Caki2 (cell line): ENCODE measurements at regions not wholly inside any gene's neighbourhood (a gene's known extent, or its start where the extent isn't known, plus 50 kb on each side); places are given as distances from the start of the nearest gene placed in this dataset.
"Not testable (repeated sequence)": the region's sequence is repeated elsewhere in the genome, so short reads cannot be mapped to it uniquely, and the experiment has no call there.

ENCODE experiments used
- DNase-seq: peaks from one replicate; pipeline ENCODE4 v3.0.0-alpha.2; 2015; ENCODE audit warnings: low read depth
- in situ Hi-C: cut with HindIII; loops from 2 replicates; pipeline ENCODE4 v1.10.0; 2016; ENCODE audit warnings: low sequenced_read_pairs, low pct_unique_long_range_greater_than_20kb, mixed read lengths

DNA sequence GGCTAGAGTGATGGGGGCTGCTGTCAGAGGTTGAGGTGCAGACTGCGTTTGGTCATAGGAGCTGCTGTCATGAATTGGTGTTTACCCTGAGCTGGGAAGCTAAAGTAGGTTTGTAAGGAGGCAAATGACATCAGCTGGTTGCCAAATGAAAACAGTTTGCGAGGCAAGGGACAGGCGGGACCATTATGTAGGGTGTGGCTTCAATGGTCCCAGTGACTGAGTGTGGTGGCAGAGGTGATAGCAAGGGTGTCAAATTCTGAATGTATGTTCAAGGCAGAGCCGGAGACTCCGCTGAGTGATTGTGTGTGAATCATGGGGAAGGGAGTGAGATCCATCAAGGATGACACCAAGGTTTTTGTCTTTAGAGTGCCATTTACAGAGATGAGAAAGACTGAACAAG is 359.5 kb downstream of the VRK1 start:
- no peak for DNase-seq
- in situ Hi-C loops = no loop called here

DNA sequence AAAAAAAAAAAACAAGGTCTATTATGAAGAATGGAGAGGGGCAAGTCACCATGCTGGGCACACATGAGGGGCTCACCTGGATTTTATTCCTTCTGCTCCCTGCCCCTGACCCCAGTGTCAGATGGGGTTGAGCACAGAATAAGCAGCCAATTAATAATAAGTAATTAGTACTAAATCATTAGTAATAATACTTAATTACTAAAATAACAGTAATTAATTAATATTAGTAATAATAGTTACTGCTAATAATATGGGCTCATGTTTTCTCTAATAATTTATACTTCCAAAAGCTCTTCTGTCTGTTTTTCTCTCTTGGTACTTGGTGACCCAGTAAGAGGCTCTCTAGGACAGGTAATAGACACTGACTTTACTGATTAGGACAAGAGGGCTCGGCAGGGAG is 360.9 kb downstream of the VRK1 start:
- in situ Hi-C loops = no loop called here
- no peak for DNase-seq

DNA sequence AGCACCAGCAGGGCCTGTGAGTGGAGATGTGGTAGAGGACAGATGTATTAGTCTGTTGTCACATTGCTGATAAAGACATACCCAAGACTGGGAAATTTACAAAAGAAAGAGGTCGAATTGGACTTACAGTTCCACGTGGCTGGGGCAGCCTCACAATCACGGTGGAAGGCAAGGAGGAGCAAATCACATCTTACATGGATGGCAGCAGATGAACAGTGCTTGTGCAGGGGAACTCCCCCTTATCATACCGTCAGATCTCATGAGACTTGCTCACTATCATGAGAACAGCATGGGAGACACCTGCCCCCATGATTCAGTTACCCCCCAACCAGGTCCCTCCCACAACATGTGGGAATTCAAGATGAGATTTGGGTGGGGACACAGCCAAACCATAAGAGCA is 361.9 kb downstream of the VRK1 start:
- in situ Hi-C loops = no loop called here

DNA sequence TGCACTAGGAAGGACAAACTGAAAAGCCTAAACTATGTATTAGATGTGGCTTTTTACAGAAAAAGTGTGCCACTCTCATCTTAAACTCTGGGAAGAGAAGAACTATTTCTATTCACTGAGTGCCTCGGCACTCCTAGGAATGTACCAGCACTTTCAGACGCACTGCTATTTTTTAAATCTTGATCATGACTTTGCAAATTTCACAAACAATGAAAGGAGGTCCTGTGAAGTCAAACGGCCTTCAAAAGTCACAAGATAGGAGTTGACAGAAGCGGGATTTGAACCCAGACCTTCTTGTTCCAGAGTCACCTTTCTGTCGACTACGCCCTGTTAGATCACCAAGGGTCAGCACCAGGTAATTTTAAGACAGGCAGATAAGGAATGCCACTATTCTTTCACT is 365.4 kb downstream of the VRK1 start:
- DNase-seq = no peak
- in situ Hi-C loops = no loop called here

More for the DNA sequence above, 361.9 kb downstream of the VRK1 start:
- no peak for DNase-seq

DNA sequence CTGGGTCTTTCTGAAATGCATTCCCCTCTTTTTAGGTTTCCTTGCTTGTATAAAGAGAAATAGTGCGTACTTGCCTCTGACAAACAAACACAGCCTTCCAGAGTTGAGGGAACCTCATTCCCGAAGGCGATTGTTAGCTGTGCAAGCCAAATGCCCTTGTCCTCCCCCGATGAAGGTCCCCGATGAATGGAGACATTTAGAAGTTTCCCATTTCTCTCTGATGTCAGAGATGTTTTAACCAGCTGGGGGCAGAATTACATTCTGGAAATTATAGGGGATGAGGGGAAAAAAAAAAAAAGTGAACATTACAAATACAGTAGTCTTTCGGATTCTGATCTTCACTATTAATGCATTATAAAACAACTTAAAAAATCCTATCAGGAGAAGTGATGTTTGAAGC is 366.8 kb downstream of the VRK1 start:
- in situ Hi-C loops = no loop called here
- no peak for DNase-seq

DNA sequence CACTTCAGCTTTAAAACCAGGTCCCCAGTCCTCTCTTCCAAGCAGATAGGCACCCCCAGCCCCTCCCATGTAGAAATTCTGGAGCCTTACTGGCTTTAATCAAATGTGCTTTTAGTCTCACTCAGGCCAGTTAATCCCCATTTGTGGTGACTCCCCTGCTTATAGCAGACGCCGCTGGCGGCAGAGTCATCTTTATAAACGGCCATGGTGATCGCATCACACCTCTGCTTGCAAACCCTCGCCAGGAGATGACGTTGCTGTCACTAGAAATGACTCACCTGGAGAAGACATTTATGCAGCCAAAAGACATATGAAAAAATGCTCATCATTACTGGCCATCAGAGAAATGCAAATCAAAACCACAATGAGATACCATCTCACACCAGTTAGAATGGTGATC is 369.3 kb downstream of the VRK1 start:
- no peak for DNase-seq
- in situ Hi-C loops = no loop called here

DNA sequence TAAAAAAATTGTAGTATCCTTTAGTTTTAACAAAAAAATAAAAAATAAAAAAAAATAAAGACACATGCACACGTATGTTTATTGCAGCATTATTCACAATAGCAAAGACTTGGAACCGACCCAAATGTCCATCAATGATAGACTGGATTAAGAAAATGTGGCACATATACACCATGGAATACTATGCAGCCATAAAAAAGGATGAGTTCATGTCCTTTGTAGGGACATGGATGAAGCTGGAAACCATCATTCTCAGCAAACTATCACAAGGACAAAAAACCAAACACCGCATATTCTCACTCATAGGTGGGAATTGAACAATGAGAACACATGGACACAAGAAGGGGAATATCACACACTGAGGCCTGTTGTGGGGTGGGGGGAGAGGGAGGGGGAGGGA is 370.4 kb downstream of the VRK1 start:
- DNase-seq, in situ Hi-C loops: not testable (repeated sequence)

DNA sequence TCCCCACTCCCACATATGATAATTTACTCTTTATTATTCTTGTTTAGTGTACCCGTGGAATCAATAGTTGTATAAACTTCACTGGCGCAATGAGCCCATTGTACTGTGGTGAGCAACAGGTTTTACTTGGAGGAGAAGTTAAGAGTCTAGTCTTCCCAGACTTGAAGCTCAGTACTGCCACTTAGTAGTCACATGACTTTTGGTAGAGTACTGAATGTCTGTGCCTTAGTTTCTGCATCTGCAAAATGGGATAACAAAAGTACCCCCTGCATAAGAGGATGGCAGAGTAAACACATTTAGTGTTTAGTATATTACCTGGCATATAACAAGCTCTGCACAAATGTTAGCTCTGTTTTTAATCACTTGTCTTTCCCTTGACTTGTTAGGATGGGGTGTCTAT is 375.5 kb downstream of the VRK1 start:
- in situ Hi-C loops = no loop called here
- no peak for DNase-seq

DNA sequence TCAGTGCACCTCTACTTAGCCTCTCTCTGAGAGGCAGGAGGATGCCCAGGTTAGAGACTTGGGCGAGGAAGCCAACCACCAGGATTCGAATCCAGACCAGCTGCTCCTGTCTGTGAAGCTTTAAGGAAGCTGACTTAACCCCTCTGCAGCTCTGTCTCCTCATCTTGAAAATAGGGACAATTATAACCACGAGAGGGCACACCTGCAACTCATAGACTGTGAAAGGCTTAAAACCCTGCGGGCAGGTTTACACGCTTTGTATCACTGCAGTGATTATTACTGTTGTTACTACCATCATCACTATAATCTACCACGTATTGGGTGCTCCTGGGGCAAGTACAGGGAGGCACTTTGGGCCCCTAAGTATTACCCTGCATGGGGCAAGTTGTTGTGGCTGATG is 379.8 kb downstream of the VRK1 start:
- in situ Hi-C loops = no loop called here
- no peak for DNase-seq

DNA sequence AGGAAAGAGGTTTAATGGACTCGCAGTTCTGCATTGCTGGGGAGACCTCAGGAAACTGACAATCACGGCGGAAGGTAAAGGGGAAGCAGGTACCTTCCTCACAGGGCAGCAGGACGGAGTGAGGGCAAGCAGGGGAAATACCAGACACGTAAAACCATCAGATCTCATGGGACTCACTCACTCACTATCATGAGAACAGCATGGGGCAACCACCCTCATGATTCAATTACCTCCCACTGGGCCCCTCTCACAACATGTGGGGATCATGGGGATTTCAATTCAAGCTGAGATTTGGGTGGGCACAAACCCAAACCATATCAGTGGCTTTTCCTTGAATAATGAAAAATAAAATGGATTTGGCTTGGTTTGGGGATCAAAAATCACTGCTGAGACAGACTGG is 380.5 kb downstream of the VRK1 start:
- in situ Hi-C loops = no loop called here
- DNase-seq = no peak

DNA sequence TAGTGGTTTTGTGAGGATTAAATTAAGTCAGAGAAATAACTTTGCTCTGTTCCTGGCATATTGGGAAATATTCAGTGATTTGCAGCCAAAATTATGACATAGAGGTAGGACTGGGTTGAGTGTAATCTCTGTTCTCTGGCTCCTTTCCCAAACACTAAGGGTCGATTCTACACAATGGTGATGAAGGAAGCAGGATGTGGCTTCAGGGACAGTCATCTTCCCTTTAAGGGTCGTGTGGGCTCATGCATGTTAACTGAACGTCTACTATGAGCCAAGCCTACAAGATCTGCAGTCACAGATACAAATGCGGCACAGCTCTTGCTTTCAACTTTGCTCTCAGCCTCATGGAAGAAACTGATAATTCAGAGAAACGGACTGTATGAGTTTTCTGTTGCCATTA is 381.6 kb downstream of the VRK1 start:
- no peak for DNase-seq
- in situ Hi-C loops = no loop called here

DNA sequence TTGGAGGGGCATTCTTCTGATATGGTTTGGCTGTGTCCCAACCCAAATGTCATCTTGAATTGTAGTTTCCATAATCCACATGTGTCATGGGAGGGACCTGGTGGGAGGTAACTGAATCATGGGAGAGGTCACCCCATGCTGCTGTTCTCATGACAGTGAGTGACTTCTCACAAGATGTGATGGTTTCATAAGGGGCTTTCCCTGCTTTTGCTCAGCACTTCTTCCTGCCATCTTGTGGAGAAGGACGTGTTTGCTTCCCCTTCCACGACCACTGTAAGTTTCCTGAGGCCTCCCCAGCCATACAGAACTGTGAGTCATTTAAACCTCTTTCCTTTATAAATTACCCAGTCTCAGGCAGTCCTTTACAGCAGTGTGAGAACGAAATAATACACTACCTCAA is 382.4 kb downstream of the VRK1 start:
- in situ Hi-C loops = no loop called here
- no peak for DNase-seq

DNA sequence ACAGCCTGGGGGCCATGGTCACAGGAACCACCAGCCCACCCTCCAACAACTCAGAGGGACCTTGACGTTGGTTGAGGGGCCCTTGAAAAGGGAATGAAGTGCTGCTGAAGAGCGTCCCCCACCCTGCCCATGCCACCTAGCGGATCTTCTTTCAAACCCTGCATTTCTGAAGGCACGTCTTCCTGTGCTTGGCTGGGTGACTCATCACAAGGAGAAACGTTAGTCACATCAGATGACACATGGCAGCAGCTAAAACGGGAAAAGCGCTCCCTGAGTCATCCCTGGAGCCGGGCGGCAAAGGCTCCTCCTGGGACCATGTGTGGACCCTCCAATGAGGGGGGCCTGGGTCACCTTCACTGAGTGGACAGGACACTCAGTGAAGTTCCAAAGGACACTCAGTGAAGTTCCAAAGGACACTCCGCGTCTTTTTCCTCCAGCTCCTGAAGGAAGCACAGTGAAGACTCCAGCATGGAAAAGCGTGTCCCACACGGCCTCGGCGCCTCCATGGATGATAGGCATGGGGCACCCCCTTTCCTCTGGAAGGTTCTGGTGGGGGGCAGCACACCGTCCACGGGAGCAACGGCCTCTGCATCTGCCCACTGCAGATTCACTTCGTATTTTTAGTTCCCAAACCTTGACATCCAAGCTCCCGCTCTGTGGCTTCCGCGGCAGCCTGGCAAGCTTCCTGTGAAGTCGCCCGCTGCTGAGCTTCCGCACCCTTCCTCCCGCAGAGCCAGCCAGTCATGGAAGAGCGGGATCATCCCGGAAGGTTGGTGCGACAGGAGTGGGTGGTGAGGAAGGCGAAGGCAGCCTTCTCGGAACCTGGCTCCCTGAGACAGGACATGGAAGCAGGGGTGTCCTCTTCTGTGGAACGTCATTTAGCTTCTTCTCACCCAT is 383.4 kb downstream of the VRK1 start:
- DNase-seq = peak; percentile 72
- in situ Hi-C loops = no loop called here

DNA sequence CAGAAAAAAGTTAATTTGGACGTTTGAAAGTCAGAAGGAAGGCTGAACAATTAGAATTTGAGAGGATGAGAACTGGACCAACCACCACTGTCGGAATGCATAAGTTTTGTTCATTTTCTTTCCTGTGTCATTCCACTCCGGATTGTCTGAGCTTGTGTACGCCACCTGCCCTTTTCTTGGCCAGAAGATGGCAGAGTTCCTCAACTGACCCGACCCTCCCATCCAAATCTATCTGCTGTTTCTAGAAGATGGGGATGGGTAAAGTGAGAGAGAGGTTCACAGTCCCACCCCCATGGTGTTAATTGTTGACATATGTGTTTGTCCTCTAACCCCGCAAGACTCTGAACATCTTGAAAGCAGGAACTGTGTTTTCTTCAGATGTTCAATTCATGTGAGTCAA is 388.0 kb downstream of the VRK1 start:
- in situ Hi-C loops = no loop called here

DNA sequence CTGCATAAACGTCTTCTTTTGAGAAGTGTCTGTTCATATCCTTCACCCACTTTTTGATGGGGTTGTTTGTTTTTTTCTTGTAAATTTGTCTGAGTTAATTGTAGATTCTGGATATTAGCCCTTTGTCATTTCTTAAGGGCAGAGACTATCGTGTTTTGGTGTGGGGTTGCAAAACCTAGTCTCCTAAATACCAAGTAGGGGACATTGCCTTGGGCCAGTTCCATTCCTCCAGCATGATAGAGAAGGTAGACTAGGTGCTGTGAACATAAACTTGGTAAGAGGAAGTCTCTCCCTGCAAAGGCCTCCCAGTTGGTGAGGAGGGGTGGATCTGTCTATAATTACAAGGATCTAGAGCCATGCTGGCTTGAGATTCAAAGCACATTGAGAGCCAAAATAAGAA is 390.7 kb downstream of the VRK1 start:
- in situ Hi-C loops = no loop called here
- DNase-seq = no peak

More for the DNA sequence above, 388.0 kb downstream of the VRK1 start:
- no peak for DNase-seq

DNA sequence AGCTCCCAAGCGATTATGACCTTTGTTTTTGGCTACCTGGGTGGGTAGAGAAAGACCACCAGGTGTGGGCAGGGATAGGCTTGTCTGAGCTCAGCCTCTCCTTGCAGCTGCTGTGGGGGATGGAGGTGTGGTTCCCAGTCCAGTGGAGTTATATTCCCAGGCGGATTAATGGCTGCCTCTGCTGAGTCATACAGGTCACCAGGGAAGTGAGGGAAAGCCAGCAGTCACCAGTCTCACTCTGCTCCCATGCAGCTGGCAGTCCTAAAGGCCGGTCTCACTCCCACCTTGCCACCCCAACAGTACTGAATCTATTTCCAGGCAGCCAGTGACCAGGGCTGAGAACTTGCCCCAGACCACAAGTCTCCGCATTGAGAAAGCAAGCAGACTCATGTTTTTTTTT is 399.2 kb downstream of the VRK1 start:
- in situ Hi-C loops = no loop called here
- no peak for DNase-seq

DNA sequence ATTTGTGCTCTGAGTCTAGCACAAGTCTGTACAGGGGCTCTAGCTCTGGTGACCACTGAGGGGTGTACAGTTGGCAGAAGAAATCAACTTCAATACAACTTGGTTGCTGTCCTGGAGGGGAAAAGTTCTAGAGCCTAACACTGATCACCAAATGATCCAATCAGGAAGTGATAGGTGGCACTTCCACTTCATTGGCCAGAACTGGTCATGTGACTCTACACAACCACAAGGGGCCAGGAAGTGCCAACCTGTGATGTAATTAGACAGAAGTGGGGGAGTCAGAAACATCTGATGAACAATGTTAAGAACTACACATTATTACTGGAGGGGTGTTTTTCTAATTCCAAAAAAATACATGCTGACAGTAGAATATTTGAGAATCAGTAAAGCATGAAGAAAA is 401.6 kb downstream of the VRK1 start:
- in situ Hi-C loops = no loop called here
- DNase-seq = no peak

DNA sequence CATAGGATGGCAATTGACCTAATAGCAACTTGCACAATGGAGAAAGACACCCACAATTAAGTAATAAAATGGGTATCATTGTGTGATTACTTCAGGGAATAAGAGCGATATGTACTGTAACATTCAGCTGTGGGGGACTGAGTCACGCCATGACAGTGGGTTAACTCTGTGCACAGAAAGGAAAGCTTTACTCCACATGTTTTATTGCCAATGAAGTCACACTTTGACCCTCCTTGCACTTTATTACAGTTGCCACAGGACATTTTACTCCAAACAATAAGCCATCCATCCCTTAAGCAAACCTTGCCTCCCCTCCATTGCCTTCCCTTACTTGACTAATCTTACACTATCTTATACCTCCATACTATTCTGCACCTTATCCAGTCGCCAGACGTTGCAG is 403.1 kb downstream of the VRK1 start:
- no peak for DNase-seq
- in situ Hi-C loops = no loop called here

DNA sequence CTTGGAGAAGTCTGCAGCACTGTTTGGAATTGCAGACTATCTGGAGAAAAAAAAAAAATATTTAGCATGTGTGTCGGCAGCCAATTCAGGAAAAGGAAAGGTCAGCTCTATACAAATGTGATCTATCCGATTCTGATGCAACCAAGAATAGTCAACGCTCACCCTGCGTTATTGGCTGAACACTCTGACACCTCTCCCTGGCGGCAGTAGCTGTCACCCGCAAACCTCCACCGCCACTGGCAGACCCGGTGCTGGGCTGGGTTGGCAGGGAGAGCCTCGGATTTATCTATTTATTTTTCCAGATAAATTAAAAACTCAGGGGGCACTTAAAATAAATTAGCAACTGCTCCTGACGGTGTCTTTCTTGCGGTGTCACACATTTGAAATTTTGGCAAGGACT is 409.7 kb downstream of the VRK1 start:
- no peak for DNase-seq
- in situ Hi-C loops = no loop called here

DNA sequence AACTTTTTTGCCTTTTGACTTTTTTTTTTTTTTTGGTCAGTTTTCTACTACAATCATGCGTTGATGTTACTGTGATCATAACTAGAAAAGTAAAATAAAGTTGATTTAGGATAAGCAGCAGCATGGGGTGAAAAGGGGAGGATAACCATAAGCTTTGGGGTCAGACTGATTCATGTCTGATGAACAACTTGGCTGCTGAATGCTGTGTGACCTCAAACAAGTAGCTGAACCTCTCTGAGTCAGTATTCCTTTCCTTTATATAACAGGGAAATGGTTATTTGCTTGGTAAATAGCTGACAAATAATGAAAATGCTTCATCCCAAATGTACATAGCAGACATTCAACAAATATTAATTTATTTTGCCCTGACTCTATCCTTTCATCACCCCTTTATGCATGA is 413.0 kb downstream of the VRK1 start:
- in situ Hi-C loops = no loop called here
- no peak for DNase-seq
